ENCODE measurements at regions not wholly inside any gene's neighbourhood (a gene's known extent, or its start where the extent isn't known, plus 50 kb on each side); places are given as distances from the start of the nearest gene placed in this dataset.
A peak's percentile ranks its signal among the peaks of the same experiment; 100 is the strongest.

- Histone ChIP-seq H3K4me1 (ENCODE audit: low read length) (peaks cover 10% of the 10 kb centered on the region), H3K4me3 (ENCODE audit: low read length) (no peak overlapping the region), H3K27ac (ENCODE audit: low read length) (no peak overlapping the region), H4K20me1 (ENCODE audit: insufficient read depth, low read length) (no peaks in the 10 kb centered on the region), H3K27me3 (ENCODE audit: low read depth, low read length) (no peaks in the 10 kb centered on the region), H3K9ac (ENCODE audit: low read length) (no peak overlapping the region), H3K79me2 (ENCODE audit: low read length) (no peaks in the 10 kb centered on the region), H3K4me2 (ENCODE audit: low read length) (no peak overlapping the region), H3K9me3 (ENCODE audit: insufficient read depth, low read length) (no peaks in the 10 kb centered on the region), H3K36me3 (replicated peaks; ENCODE audit: low read depth, low read length) (no peaks in the 10 kb centered on the region), H2AFZ (ENCODE audit: low read depth, low read length) (no peak overlapping the region)
- TF ChIP-seq CTCF (IDR thresholded peaks at IDR 0.05; ENCODE audit: low read depth, low read length) (no peak), EZH2phosphoT487 (IDR thresholded peaks at IDR 0.05; ENCODE audit: low read depth) (no peak)
These were observed 69.8 kb downstream of the TSN start for GRCh38 chr2:121825003-121825950.

GRCh38 chr2:121826036-121826435 is 70.6 kb downstream of the TSN start:
- Histone ChIP-seq H3K4me1 (ENCODE audit: low read length) (peaks cover 10% of the 10 kb centered on the region), H4K20me1 (ENCODE audit: insufficient read depth, low read length) (no peaks in the 10 kb centered on the region), H2AFZ (ENCODE audit: low read depth, low read length) (no peak overlapping the region), H3K27ac (ENCODE audit: low read length) (no peak overlapping the region), H3K4me2 (ENCODE audit: low read length) (no peak overlapping the region), H3K4me3 (ENCODE audit: low read length) (no peak overlapping the region), H3K36me3 (replicated peaks; ENCODE audit: low read depth, low read length) (no peaks in the 10 kb centered on the region), H3K9me3 (ENCODE audit: insufficient read depth, low read length) (no peaks in the 10 kb centered on the region), H3K27me3 (ENCODE audit: low read depth, low read length) (no peaks in the 10 kb centered on the region), H3K9ac (ENCODE audit: low read length) (no peak overlapping the region), H3K79me2 (ENCODE audit: low read length) (no peaks in the 10 kb centered on the region)
- TF ChIP-seq EZH2phosphoT487 (IDR thresholded peaks at IDR 0.05; ENCODE audit: low read depth) (no peak), CTCF (IDR thresholded peaks at IDR 0.05; ENCODE audit: low read depth, low read length) (no peak)

- H3K36me3 ChIP-seq (replicated peaks; ENCODE audit: low read depth, low read length): no peaks in the 10 kb centered on the region
- no peak overlapping the region for H3K27ac ChIP-seq (ENCODE audit: low read length)
- no peaks in the 10 kb centered on the region for H3K27me3 ChIP-seq (ENCODE audit: low read depth, low read length)
- no peak for TF ChIP-seq EZH2phosphoT487 (IDR thresholded peaks at IDR 0.05; ENCODE audit: low read depth)
- no peak overlapping the region for H3K9ac ChIP-seq (ENCODE audit: low read length)
- peak overlapping the region; percentile 62 for H3K4me2 ChIP-seq (ENCODE audit: low read length)
- H3K79me2 ChIP-seq (ENCODE audit: low read length): no peaks in the 10 kb centered on the region
- peak overlapping the region; percentile 52 for H3K4me3 ChIP-seq (ENCODE audit: low read length)
- no peaks in the 10 kb centered on the region for H4K20me1 ChIP-seq (ENCODE audit: insufficient read depth, low read length)
- no peaks in the 10 kb centered on the region for H3K9me3 ChIP-seq (ENCODE audit: insufficient read depth, low read length)
- H3K4me1 ChIP-seq (ENCODE audit: low read length): peaks cover 23% of the 10 kb centered on the region
- no peak overlapping the region for H2AFZ ChIP-seq (ENCODE audit: low read depth, low read length)
These were observed 72.9 kb downstream of the TSN start for GRCh38 chr2:121828281-121828731.

- no peak overlapping the region for H3K9ac ChIP-seq (ENCODE audit: low read length)
- TF ChIP-seq CTCF (IDR thresholded peaks at IDR 0.05; ENCODE audit: low read depth, low read length) (no peak), EZH2phosphoT487 (IDR thresholded peaks at IDR 0.05; ENCODE audit: low read depth) (no peak)
- H3K4me3 ChIP-seq (ENCODE audit: low read length): no peak overlapping the region
- H3K79me2 ChIP-seq (ENCODE audit: low read length): no peaks in the 10 kb centered on the region
- H3K27ac ChIP-seq (ENCODE audit: low read length): no peak overlapping the region
- no peaks in the 10 kb centered on the region for H3K36me3 ChIP-seq (replicated peaks; ENCODE audit: low read depth, low read length)
- H3K4me2 ChIP-seq (ENCODE audit: low read length): no peak overlapping the region
- peaks cover under 1% of the 10 kb centered on the region; the same call in 1 of the 2 replicates for H3K27me3 ChIP-seq (ENCODE audit: low read depth, low read length)
- H4K20me1 ChIP-seq (ENCODE audit: insufficient read depth, low read length): no peaks in the 10 kb centered on the region
- H2AFZ ChIP-seq (ENCODE audit: low read depth, low read length): no peak overlapping the region
- no peaks in the 10 kb centered on the region for H3K9me3 ChIP-seq (ENCODE audit: insufficient read depth, low read length)
- peaks cover 26% of the 10 kb centered on the region for H3K4me1 ChIP-seq (ENCODE audit: low read length)
These were observed 75.4 kb downstream of the TSN start for GRCh38 chr2:121830809-121831208.

Data from OCI-LY3 (cell line).